NCI-H146 treated with DMSO at 0.1 percent for 48 hours (cell line): ENCODE measurements at regions not wholly inside any gene's neighbourhood (a gene's known extent, or its start where the extent isn't known, plus 50 kb on each side); places are given as distances from the start of the nearest gene placed in this dataset.
"Not testable (repeated sequence)": the region's sequence is repeated elsewhere in the genome, so short reads cannot be mapped to it uniquely, and the experiment has no call there.

ENCODE experiments used
- DNase-seq: peaks from one replicate; lab custom pipeline; 2025; ENCODE audit not compliant: unreplicated experiment; lab: John Stamatoyannopoulos, UW

DNA sequence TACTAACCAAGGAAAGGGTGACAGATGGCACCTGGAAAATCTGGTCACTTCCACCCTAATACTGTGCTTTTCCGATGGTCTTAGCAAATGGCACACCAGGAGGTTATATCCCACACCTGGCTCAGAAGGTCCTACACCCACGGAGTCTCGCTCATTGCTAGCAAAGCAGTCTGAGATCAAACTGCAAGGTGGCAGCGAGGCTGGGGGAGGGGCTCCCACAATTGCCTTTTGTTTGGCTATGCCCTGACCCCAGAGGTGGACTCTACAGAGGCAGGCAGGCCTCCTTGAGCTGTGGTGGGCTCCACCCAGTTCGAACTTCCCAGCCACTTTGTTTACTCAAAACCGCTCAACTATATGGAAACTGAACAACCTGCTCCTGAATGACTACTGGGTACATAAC lies 50.3 kb upstream of the UGT2B15 start:
- not testable (repeated sequence) for DNase-seq

DNA sequence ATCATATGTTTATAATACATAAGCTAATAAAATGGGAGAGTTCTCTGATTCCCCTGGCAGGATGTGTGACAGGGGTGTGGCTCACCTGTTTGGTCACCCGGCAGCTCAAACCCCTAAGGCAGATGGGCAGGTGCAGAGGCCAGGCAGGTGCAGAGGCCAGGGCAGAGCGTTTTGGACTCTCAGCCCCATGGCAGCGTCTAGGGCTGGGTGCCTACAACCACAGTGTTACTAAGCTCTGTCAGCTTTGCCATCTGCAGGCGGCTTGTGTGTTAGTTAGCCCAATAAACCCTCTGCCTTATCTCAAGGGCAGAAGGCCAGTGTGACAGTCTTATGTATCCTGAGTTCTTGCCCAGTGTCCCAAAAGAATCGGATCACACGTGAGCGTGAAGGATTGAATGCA lies 54.0 kb upstream of the UGT2B15 start:
- peak; percentile 20 for DNase-seq

DNA sequence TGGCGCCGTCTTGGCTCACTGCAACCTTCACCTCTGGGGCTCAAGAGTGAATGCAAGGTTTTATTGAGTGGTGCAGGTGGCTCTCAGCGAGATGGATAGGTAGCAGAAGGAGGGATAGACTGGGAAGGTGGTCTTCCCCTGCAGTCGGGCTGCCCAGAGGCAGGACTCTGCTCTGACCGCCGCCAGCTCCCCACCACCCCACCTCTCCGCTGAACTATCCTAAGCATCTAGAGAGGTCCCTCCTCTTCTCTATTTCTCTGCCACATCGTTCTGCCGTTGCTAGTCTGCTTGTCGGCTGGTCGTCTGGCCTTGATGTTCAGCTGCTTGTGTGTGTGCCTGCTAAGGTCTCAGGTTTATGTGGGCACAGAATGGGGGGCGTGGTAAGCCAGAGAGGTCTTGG lies 54.5 kb upstream of the UGT2B15 start:
- DNase-seq = no peak

DNA sequence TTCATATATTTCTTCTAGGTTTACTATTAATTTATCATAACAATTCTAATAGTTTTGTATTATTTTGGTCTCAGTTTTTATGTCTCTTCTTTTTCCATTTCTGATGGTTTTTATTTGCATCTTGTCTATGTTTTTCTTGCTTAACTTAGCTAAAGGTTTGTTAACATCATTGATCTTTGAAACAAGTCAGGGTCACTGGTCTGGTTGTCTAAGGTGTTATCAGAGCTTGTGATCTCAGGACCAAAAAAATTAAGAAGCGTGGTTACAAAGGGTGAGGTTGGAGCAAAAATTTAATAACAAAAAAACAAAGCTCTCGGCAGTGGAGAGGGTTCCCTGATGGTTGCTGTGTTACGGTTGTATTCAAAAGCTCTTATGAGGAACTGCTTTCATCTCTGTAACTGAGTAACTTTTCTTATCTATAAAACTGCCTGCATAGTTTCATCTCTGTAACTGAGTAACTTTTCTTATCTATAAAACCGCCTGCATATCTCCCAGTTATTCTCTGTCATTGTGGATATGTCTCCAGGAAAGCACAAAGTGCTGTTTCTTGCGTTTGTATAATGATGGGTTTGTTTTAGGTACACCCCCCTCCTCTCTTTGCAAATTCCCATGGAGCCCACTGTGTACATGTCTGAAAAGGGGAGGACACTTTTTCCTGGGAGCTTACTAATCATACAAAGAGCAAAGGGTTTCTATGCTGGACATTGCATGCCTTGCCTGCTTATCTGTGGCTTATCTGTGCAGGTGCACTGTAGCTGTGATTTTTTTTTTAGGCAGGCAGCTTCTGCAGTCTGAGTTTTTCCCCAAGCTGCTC lies 62.4 kb upstream of the UGT2B15 start:
- peak; percentile 11 for DNase-seq

DNA sequence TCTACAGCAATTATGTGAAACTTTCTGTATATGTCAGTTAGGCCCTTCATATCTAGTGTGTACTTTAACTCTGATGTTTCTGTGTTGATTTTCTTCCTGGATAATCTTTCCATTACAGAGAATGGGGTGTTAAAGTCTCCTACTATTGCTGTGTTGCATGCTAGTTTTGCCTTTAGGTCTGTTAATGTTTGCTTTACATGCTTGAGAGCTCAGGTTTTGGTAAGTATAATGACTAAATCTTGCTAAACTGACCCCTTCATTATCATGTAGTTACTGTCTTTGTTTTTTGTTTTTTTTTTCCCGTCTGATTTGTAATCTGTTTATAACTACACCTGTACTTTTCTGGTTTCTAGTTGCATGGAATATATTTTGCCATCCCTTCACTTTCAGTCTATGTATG lies 63.6 kb upstream of the UGT2B15 start:
- DNase-seq = no peak

DNA sequence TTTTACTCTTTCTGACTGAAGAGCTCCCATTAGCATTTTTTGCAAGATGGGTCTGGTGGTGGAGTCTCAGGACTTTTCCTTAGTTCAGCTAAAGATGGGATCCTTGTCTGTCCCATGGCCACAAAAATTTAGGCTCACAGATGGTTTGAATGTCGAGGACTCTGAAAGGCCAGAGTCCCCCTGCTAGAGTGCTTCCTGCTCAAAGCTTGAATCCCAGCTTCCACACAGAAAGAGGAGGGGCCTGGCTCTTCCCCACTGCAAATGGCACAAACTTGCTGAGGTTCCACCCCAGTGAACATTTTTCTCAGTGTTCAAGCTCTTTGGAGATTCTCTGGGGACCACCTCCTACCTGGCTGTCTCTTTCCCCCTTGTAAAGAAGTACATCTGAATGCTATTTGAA lies 64.7 kb upstream of the UGT2B15 start:
- DNase-seq = no peak

DNA sequence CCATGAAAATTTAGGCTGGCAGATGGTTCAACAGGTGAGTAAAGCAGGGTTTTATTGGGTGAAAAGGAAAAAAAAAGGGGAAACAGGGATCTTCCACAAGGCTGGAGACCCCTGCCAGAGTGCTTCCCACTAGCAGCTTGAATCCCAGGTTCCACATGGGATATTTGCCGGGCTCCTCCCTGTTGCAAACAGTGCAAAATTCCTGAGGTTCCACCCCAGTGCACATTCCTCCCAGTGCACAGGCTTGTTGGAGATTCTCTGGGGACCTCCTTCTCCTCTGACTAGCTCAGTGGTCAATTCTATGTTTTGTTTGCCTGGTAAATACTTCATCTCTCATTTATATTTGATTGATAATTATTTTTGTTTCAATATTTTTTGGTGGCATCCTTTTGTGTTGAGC lies 66.4 kb upstream of the UGT2B15 start:
- no peak for DNase-seq

DNA sequence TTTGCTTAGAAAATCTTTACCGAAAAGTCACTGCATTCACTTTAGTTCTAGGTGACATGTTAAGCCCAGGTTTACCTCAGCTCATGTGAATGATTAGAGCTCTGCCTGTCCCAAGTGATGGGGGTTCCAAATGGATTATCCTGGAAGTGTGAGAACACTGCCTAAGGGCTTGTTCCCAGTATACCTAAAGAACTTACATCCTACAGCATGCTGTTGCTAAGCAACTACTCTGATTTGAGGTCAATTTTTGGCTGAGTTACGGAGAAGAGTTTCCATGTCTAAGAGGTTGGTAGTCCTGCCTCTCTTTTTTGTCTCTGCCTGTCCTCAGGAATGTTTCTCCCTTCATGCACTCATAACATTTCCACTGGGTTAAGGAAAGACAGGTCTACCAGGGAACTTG lies 67.6 kb upstream of the UGT2B15 start:
- DNase-seq = no peak

DNA sequence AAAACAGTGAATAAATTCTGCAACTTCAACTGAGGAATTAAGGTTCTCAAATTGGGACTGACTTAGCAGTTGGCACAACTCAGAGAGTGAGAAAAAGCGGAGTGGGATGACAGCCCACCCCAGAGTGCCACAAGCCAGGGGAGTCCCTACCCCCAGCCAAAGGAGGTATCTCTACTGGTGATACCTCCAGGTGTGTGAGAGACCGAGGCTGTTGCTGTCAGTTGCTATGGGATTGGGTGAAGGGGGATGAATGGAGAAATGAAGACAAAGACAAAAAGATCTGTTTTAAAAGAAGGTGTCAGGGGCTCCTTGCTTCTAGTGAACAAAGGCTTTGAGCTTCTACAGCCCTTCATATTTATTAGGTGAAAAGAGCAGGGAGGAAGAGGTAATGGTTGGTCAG lies 71.4 kb upstream of the UGT2B10 start:
- no peak for DNase-seq

DNA sequence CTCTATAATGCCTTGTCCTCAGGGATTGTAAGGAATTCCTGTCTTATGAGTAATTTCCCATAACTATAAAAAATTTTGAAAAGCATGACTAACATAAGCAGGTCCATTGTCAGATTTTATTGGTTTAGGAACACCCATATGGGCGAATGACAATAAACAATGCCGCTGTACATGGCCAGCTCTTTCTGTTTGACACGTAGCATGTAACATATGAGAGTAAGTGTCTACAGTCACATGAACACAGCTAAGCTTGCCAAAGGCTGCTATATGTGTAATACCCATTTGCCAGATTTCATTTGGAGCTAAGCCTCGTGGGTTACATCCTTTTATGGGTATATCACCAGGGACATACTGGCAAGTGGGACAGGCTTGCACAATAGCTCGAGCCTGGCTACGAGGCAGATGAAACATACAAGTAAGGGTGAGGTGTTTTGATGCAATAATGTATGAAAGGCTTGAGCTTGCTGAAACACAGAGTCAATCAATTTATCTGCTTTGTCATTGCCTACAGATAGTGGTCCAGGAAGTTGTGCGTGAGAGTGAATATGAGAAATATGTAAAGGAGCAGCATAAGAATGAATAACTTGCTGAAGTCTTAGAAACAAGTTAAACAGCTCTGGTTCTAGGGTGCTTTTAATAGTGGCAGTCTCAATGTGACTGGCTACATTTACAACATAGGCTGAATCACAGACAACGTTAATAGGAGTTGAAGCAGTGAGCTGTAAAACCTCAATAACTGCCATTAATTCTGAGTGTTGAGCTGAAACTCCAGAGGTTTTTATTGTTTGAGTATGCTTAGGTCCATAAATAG lies 67.4 kb upstream of the UGT2B10 start:
- DNase-seq = no peak

DNA sequence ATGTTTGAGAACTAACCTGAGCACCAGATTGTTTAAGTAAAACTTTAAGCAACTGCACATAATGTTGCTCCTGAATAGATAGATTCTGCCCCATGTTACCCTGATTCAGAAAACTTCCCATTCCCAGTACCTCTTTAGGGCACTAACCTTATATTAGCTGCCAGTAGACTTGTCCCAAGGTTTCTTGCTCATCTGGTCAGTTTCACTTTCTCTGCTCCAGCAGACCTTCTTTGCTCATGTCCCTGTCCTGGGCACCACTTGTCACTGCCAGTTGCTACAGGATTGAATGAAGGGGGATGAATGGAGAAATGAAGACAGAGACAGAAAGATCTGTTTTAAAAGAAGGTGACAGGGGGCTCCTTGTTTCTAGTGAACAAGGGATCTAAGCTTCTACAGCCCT lies 65.2 kb upstream of the UGT2B10 start:
- DNase-seq = no peak

DNA sequence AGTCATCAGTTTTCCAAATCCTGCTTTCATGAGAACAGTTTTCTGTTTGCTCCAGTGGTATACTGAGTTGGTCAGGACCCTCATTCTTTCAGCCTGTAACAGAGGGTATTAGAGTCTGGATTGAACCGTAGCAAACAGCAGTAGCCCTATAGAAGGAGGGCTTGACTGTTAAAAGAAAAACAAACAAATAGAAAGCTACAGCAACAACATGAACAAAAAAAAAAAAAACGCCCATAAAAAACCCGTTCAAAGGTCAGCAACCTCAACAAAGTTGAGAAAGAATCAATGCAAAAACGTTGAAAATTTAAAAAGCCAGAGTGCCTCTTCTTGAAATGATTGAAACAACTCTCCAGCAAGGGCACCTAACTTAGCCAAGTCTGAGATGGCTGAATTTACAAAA lies 64.7 kb upstream of the UGT2B10 start:
- no peak for DNase-seq

DNA sequence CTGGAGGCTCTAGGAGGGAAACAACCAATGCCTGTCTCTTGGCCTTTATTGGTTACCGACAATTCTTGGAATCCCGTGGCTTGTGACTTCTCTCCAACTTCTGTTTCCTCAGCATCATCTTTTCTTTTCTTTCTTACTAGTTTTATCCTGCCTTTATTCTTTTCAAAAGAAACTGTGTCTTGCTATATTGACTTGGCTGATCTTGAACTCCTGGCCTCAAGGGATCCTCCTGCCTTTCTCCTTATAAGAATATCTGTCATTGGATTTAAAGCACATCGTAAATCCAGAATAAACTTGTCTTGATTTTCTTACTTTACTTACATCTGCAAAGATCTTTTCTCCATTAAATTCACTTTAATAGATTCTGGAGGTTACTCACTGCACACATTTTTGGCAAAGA lies 49.9 kb upstream of the UGT2B10 start:
- no peak for DNase-seq
